Activated CD4-positive, alpha-beta memory T cell treated with anti-CD3 and anti-CD28 coated beads, Interleukin-2, amount 10 ng/mL, durations not matched to agents 7 days and 5 days (primary cell): ENCODE measurements at regions not wholly inside any gene's neighbourhood (a gene's known extent, or its start where the extent isn't known, plus 50 kb on each side); places are given as distances from the start of the nearest gene placed in this dataset.

Experiments used
- CTCF ChIA-PET: fragments of 350-600 bp; sonication (Branson Sonifier 250); formaldehyde crosslinking; loops from one replicate; lab custom pipeline; 2021; ENCODE audit warnings: antibody characterized with exemption, inconsistent platforms; lab: Charles Lee
- POLR2A ChIA-PET: fragments of 350-600 bp; sonication (Branson Sonifier 250); formaldehyde crosslinking; loops from one replicate; lab custom pipeline; 2021; ENCODE audit warnings: antibody characterized with exemption; lab: Charles Lee
- DNase-seq: peaks from one replicate; pipeline ENCODE4 v3.0.0-alpha.2; 2020
- H3K27ac Mint-ChIP-seq: one replicate; pipeline ENCODE4 v1.8.0; 2021; ENCODE audit warnings: mild to moderate bottlenecking, mixed read lengths
- H3K27me3 Mint-ChIP-seq: one replicate; pipeline ENCODE4 v1.8.0; 2021; ENCODE audit warnings: mixed read lengths
- H3K36me3 Mint-ChIP-seq: one replicate; pipeline ENCODE4 v1.8.0; 2021; ENCODE audit warnings: low read depth, mixed read lengths
- H3K4me1 Mint-ChIP-seq: one replicate; pipeline ENCODE4 v1.8.0; 2021; ENCODE audit warnings: mixed read lengths
- H3K4me3 Mint-ChIP-seq: one replicate; pipeline ENCODE4 v1.8.0; 2021; ENCODE audit warnings: mild to moderate bottlenecking, mixed read lengths
- H3K9me3 Mint-ChIP-seq: one replicate; pipeline ENCODE4 v1.8.0; 2021; ENCODE audit warnings: mixed read lengths

DNA sequence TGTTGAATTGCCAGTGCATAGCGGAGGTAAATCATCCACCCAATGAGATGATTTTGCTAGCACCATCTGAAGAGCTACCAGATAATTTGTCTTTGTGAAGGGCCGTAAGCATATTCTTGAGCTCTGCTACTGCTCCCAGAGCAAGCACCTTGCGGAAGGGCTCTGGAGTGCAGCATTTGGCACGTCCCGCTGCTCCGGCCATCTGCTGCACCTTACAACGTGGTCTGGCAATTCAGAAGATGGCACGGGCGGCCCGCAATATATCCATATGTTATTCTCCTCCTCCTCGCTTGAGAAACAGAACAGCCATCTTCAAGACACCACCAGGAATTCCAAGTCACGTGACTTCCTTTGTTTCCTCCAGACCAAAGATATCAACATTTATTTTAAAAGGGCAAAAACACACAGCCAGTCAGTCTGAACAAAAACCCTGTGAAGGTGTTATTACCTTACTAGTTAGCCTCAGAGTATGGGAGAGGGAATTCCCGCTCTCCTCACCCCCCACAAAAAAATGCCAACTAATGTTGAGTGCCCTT lies 1095.7 kb upstream of the TENM3 start:
- no peak for DNase-seq
- no peak overlapping the region for H3K27ac Mint-ChIP-seq
- H3K4me3 Mint-ChIP-seq, result no peak overlapping the region
- POLR2A ChIA-PET, result no interaction called here
- H3K4me1 Mint-ChIP-seq, result no peaks in the 10 kb centered on the region
- no peaks in the 10 kb centered on the region for H3K27me3 Mint-ChIP-seq
- no peaks in the 10 kb centered on the region for H3K9me3 Mint-ChIP-seq
- no peaks in the 10 kb centered on the region for H3K36me3 Mint-ChIP-seq
- CTCF ChIA-PET, result no interaction called here

DNA sequence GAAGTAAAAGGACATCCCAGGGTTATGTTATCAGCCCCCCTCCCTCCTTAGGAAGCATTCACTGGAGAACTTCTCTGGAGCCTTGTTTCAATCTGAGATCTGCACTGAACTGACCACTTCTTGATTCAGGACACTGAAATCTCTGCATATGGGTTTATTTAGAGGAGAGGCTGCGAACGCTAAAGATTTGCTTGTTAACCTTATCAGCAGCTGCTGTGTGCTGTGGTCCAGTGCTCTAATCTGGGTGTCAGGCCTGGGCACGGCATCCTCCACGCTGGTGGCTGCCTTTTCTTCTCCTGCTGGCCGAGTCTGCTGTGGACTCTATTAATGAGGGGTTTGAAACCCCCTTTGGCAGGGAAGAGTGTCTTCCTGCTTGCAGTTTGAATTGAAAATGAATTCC lies 1094.7 kb upstream of the TENM3 start:
- Mint-ChIP-seq H3K4me3 (no peak overlapping the region), H3K4me1 (no peaks in the 10 kb centered on the region), H3K27ac (no peak overlapping the region), H3K9me3 (no peaks in the 10 kb centered on the region), H3K27me3 (no peaks in the 10 kb centered on the region), H3K36me3 (no peaks in the 10 kb centered on the region)
- ChIA-PET POLR2A (no interaction called here), CTCF (no interaction called here)
- no peak for DNase-seq

DNA sequence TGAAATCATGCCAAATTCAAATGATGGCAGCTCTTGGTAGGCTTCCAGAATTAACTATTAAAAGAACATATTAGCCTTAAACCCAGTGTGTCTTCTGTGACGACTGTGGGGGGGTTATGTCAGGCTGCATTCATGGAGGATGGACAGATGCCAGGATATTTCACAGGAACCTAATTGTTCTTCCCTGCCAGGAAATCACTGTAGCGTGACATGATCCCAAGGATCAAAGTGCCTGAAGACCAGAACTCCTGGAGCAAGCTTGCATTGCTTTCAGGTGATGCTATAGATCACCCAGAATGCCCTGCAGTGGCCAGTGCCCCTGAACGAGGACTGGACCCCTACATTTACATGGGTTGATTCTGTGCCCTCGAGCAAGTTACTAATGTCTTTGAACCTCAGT lies 1093.0 kb upstream of the TENM3 start:
- no peak for DNase-seq
- CTCF ChIA-PET, result no interaction called here
- no peak overlapping the region for H3K4me3 Mint-ChIP-seq
- H3K9me3 Mint-ChIP-seq, result no peaks in the 10 kb centered on the region
- H3K36me3 Mint-ChIP-seq, result no peaks in the 10 kb centered on the region
- no peak overlapping the region for H3K27ac Mint-ChIP-seq
- no peaks in the 10 kb centered on the region for H3K4me1 Mint-ChIP-seq
- H3K27me3 Mint-ChIP-seq, result no peaks in the 10 kb centered on the region
- POLR2A ChIA-PET, result no interaction called here

DNA sequence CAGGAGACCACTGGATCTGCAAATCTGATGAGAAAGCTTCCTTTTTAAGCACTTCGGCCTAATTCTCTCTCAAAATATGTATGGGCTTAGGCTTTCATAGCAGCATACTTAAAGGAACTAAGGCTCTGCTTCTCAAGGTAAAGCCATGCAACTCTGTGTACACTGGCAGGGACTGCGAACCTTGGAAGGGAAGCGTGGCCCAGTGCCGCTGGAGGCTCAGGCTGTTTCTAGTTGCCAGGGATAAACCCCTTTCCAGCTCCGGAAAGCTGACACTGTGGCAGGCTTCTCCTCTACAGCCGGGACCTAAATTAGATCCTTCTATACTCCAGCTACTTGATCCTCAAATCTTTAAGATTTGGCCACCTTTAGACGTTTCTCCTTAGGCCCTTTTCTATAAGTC lies 1091.3 kb upstream of the TENM3 start:
- Mint-ChIP-seq H3K27ac (no peak overlapping the region), H3K36me3 (no peaks in the 10 kb centered on the region), H3K4me1 (no peaks in the 10 kb centered on the region), H3K27me3 (no peaks in the 10 kb centered on the region), H3K4me3 (no peak overlapping the region), H3K9me3 (no peaks in the 10 kb centered on the region)
- ChIA-PET POLR2A (no interaction called here), CTCF (no interaction called here)
- DNase-seq, result no peak

DNA sequence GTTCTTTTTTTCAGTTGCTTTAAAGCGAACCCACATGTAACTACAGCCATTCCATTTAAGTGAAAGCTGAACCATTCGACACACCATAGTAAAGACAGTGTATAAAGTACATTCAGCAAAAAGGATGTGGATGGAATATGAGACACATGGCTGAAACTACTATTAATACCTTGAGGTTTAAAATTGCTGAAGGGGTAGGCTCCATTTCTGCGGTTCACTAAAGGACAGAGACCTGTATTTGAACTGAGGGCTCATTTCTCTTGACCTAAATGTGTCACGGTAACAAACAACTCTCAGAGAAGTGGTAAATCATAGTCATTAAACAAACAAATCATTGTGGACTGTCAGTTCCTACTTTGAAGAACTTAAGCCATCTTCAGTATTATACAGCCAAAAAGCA lies 1085.6 kb upstream of the TENM3 start:
- POLR2A ChIA-PET, result no interaction called here
- H3K9me3 Mint-ChIP-seq, result no peaks in the 10 kb centered on the region
- CTCF ChIA-PET, result no interaction called here
- H3K27ac Mint-ChIP-seq, result no peak overlapping the region
- H3K27me3 Mint-ChIP-seq, result no peaks in the 10 kb centered on the region
- H3K4me3 Mint-ChIP-seq, result no peak overlapping the region
- no peaks in the 10 kb centered on the region for H3K4me1 Mint-ChIP-seq
- H3K36me3 Mint-ChIP-seq, result no peaks in the 10 kb centered on the region
- DNase-seq, result no peak

DNA sequence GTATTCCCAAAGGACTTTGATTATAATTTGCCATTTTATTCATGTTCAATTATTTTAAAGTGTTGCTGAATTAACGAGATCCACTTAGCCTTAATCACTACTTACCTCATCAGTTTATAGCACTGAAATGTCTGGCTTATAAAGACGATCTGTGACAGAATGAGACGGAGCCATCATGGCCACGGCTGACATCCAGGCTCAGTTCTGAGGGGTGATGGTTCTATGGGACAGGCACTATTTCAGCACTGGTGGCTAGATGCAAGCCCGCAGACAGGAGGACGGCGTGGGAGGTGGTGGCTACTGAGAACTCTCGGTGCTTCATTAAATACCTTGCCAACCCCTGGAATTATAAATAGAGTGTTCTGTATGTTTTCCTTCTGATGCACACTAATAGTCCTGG lies 1084.2 kb upstream of the TENM3 start:
- POLR2A ChIA-PET, result no interaction called here

DNA sequence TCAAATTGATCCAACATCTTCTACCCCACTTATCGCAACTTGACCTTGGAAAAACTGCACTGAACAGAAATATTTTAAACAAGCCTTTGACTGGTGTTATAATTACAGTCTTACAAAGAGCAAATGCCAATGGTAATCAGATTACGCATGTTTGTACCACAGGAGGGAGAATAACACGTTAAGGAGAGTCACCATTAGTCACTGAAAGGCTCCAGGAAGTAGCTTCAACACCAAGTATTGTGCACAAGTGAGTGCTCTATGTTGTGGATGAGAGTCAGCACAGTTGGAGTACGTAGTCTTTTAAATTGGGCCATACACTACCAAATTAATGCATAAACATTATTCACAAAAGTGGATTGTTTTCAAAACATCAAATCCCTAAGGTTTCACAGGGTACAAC lies 1081.5 kb upstream of the TENM3 start:
- CTCF ChIA-PET, result no interaction called here
- no peaks in the 10 kb centered on the region for H3K4me1 Mint-ChIP-seq
- no peak overlapping the region for H3K4me3 Mint-ChIP-seq
- H3K9me3 Mint-ChIP-seq, result no peaks in the 10 kb centered on the region
- POLR2A ChIA-PET, result no interaction called here
- no peak for DNase-seq
- H3K27ac Mint-ChIP-seq, result no peak overlapping the region
- H3K27me3 Mint-ChIP-seq, result no peaks in the 10 kb centered on the region
- H3K36me3 Mint-ChIP-seq, result no peaks in the 10 kb centered on the region

More for the DNA sequence above, 1084.2 kb upstream of the TENM3 start:
- no peak overlapping the region for H3K27ac Mint-ChIP-seq
- H3K27me3 Mint-ChIP-seq, result no peaks in the 10 kb centered on the region
- no peak for DNase-seq
- CTCF ChIA-PET, result interaction anchor here (0.9 kb wide), 1 partner anchor 74 kb away, joined by 3 read pairs; no protein-coding TSS in a partner anchor
- no peaks in the 10 kb centered on the region for H3K9me3 Mint-ChIP-seq
- no peaks in the 10 kb centered on the region for H3K36me3 Mint-ChIP-seq
- no peaks in the 10 kb centered on the region for H3K4me1 Mint-ChIP-seq
- no peak overlapping the region for H3K4me3 Mint-ChIP-seq

DNA sequence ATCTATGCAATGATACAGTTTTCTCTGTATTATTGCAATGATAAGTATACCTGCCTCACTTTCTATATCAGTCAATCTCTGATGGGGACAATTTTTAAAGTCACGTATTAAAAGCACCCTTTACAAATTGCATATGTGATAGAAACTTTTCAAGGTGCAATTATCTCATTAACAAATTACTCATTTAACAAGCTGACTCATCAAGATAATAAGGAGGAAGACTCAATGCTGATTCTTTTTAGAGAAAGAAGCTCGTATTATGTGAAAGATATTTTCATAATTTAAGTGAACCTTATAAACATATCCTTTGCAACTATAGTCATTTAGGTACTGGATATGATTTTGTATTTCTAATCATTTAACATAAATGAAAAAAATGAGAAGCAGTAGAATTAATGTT lies 1080.9 kb upstream of the TENM3 start:
- Mint-ChIP-seq H3K4me1 (no peaks in the 10 kb centered on the region), H3K4me3 (no peak overlapping the region), H3K9me3 (no peaks in the 10 kb centered on the region), H3K36me3 (no peaks in the 10 kb centered on the region), H3K27me3 (no peaks in the 10 kb centered on the region), H3K27ac (no peak overlapping the region)
- ChIA-PET CTCF (no interaction called here), POLR2A (no interaction called here)
- DNase-seq, result no peak

DNA sequence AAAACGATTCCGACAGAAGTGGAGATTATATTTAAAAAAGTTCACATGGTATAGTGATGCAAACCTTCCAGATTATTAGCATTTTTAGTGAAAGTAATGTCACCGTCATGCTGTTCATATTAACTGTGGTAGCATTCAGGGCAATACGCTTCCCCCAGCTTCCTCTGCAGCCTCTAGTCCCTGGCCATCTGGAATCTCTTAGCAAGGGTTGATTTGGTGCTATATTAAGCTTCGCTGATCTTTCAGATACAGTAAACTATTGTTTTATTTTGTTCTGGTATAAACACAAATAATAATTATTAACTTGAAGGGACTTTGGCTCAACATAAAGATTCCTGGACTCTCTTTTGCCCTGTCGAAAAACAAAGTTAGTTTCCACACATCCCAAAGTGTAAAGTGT lies 1080.5 kb upstream of the TENM3 start:
- ChIA-PET CTCF (no interaction called here), POLR2A (no interaction called here)
- no peaks in the 10 kb centered on the region for H3K27me3 Mint-ChIP-seq
- no peaks in the 10 kb centered on the region for H3K36me3 Mint-ChIP-seq
- no peak for DNase-seq
- H3K4me3 Mint-ChIP-seq, result no peak overlapping the region
- H3K9me3 Mint-ChIP-seq, result no peaks in the 10 kb centered on the region
- no peaks in the 10 kb centered on the region for H3K4me1 Mint-ChIP-seq
- no peak overlapping the region for H3K27ac Mint-ChIP-seq

DNA sequence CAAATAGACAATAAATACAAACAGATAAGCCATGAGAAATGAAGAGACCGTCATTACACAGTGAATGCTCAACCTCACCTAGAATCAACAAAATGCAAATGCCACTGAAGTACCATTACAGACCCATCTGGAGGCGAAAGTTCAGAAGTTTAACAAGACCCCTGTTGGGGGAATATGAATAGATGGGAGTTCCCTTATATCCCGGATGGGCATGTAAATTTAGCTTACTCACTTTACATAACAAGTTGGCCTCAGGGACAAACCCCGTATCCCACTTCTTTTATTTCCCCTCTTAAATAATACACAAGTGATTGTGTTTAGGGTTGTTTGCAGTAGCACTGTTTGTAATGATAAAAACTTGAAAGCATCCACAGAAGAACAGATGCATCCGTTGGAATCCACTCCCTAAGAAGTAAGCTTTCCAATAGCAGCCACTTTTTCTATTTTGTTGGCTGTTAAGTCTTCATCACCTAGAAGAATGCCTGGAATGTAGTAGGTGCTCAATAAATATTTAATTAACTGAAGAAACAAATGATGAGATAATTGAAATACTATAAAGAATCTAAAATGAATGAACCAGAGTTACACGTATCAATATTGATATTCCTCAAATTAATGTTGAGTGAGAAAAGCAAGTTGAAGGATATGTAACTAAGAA lies 1076.3 kb upstream of the TENM3 start:
- POLR2A ChIA-PET, result no interaction called here
- CTCF ChIA-PET, result interaction anchor here (0.8 kb wide), 1 partner anchor 13 kb away, joined by 3 read pairs; no protein-coding TSS in a partner anchor
- Mint-ChIP-seq H3K27ac (no peak overlapping the region), H3K4me1 (no peaks in the 10 kb centered on the region), H3K9me3 (no peaks in the 10 kb centered on the region), H3K4me3 (no peak overlapping the region), H3K27me3 (no peaks in the 10 kb centered on the region), H3K36me3 (no peaks in the 10 kb centered on the region)
- DNase-seq, result no peak

DNA sequence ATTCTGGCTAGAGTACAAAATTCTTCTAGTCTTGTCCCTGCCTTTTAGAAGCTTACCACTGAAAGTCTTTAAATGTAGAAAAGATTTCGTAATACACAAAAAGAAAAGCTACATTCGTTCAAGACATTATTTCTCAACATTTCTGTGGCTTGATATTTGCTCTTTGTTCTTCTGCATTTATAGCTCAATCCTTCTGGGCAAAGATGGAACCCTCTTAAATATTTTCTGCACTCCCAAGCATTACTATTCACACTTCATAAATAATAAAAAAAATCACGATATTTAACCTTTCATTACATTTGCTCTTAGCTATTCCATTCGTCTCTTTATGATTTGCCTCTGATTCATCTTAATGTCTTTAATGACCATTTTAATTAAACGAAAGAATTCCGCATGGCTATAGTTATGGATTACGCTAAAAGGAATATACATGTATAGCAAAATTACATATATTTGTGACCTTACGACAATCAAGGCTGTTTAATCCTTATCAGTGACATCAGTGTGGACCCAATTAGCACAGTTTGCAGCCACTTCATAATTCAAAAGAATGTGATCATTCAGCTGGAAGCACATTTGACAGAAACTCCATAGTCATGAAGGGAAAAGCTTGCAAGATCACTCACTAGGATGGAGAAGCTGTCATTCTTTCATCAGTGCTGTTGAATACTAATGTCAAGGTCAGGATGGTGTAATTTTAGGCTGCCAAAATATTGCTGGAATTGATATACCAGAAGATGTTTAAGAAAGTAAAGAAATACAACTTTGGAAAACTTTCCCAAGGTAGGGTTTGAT lies 1075.0 kb upstream of the TENM3 start:
- H3K27ac Mint-ChIP-seq, result no peak overlapping the region
- CTCF ChIA-PET, result no interaction called here
- H3K9me3 Mint-ChIP-seq, result no peaks in the 10 kb centered on the region
- no peak for DNase-seq
- no peaks in the 10 kb centered on the region for H3K36me3 Mint-ChIP-seq
- POLR2A ChIA-PET, result no interaction called here
- no peaks in the 10 kb centered on the region for H3K27me3 Mint-ChIP-seq
- no peaks in the 10 kb centered on the region for H3K4me1 Mint-ChIP-seq
- H3K4me3 Mint-ChIP-seq, result no peak overlapping the region

DNA sequence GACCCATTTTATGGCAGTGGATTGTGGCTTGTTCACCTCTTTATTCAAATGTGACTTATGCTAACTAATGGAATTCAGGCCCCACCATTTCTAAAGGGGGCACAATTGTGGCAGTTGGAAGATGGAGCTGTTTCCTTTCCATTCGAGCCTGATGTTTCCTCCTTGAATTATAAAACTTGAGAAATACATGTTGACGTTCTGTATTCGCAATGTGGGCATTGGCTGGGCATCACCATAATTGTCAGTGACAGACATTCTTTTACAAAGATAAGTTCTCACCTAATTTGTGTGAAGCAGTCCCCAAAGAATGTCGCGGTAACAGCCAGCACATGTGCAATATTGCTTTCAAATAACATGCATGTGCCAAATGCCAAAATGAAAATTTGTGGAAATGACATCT lies 1070.2 kb upstream of the TENM3 start:
- Mint-ChIP-seq H3K9me3 (no peaks in the 10 kb centered on the region), H3K4me3 (no peak overlapping the region), H3K27me3 (no peaks in the 10 kb centered on the region), H3K27ac (no peak overlapping the region), H3K36me3 (no peaks in the 10 kb centered on the region), H3K4me1 (no peaks in the 10 kb centered on the region)
- no peak for DNase-seq
- CTCF ChIA-PET, result no interaction called here
- POLR2A ChIA-PET, result no interaction called here

DNA sequence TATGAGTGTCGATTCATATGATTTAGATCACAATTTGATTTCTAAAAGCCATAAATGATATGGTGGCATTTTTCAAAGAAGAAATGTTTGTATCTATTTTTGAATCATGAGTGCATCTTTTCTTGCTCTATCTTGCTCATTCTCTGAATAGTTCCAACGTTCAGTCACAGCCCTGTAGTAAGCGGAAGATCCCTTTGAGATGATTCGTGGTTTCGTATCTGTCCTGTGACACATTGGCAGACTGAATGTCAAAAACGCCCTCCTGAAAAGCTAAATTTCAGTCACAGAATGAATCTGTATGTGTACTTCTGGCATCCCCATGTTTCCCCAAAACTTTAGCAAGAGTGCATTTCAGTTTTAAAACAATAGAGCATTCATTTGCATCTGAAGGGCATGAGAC lies 1066.9 kb upstream of the TENM3 start:
- Mint-ChIP-seq H3K4me1 (no peaks in the 10 kb centered on the region), H3K36me3 (no peaks in the 10 kb centered on the region), H3K27me3 (no peaks in the 10 kb centered on the region), H3K27ac (no peak overlapping the region), H3K4me3 (no peak overlapping the region), H3K9me3 (no peaks in the 10 kb centered on the region)
- ChIA-PET CTCF (no interaction called here), POLR2A (no interaction called here)
- DNase-seq, result no peak

DNA sequence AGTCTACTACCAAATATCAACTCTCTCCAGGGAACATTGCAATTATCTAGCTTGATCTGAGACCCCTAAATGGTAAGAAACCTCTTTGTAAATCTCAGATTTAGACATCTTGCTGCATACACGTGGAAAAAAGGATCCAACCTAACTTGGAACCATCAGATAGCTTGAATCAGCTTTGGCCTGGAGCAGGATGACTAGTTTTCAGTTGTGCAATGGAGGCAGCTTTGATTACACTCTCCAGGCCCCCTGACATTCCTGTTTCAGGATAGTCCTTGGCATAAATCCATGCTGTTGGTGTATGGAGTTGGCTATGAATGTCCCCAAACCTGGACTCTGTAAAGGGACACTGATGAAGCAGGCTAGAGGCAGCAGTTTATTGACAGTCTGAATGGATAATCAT lies 1061.9 kb upstream of the TENM3 start:
- peaks cover 5% of the 10 kb centered on the region for H3K9me3 Mint-ChIP-seq
- H3K36me3 Mint-ChIP-seq, result no peaks in the 10 kb centered on the region
- DNase-seq, result no peak
- no peak overlapping the region for H3K27ac Mint-ChIP-seq
- H3K27me3 Mint-ChIP-seq, result no peaks in the 10 kb centered on the region
- no peaks in the 10 kb centered on the region for H3K4me1 Mint-ChIP-seq
- CTCF ChIA-PET, result no interaction called here
- H3K4me3 Mint-ChIP-seq, result no peak overlapping the region
- POLR2A ChIA-PET, result no interaction called here
